Stimulated activated CD4-positive, alpha-beta T cell treated with anti-CD3 and anti-CD28 coated beads, Interleukin-12 subunit alpha, Interleukin-12 subunit beta, amount 100 ng/mL, for 48 hours (primary cell): ENCODE measurements at regions not wholly inside any gene's neighbourhood (a gene's known extent, or its start where the extent isn't known, plus 50 kb on each side); places are given as distances from the start of the nearest gene placed in this dataset.

Experiments used
- DNase-seq, 3 donors: peaks; one replicate each; pipeline ENCODE4 v3.0.0-alpha.2; 2020; ENCODE audit warnings: low read depth in 2 of 3, low spot score in 1 of 3

DNA sequence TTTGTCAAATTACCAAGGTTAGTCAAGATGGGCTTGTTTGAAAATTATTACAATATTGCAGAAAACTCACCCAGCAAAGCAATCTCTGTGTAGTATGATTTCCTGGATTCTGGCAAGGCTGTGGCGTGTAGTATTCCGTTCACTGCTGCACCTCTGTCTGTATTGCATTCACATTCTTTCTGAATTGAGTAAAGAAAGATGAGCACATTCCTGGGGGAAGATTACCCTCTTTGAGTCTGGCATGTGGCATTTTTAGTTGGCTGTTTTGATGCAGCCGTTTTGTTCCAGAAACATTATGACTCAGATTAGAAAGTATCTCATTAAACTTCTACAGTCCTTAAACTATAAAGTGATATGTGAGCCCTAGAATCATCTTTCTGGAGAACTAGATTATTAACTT is 197.7 kb downstream of the TENT4A start:
- DNase-seq: no peak

DNA sequence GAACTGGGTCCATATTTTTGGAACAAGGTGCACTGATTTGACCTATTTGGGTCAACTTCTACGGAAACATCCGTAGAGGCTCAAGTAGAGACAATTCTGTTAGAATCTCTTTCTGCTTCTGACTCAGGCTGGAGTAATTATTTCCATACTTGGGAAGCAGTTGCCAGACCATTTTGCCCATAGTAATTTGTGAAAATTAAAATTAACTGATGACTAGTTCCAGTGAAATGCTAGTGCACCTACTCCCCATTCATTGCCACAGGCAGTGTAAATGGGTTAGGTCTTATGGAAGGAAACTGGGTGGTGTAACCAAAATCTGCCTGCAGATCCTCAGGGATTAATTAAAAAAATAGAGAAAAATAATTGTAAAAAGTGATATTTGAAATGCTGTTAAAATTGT is 201.1 kb downstream of the TENT4A start:
- no peak for DNase-seq

DNA sequence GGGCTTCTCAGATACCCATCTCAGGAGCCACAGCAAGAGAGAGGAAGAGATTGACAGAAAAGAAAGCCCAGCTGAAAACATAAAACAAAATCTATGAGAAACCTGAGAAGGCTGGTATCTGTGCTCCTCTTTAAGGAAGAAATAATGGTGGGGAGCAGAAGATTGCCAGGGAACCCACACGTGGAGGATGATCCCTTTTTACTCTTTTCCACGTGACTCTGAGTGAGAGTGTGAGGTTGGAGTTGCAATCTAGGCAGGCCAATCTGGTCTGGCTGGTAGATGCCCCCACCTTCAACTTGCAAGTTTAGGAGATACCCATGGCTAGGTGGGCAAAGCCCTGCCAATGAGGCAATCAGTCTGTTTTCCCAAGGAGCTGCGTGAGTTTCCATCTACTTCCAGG is 202.3 kb downstream of the TENT4A start:
- no peak for DNase-seq

DNA sequence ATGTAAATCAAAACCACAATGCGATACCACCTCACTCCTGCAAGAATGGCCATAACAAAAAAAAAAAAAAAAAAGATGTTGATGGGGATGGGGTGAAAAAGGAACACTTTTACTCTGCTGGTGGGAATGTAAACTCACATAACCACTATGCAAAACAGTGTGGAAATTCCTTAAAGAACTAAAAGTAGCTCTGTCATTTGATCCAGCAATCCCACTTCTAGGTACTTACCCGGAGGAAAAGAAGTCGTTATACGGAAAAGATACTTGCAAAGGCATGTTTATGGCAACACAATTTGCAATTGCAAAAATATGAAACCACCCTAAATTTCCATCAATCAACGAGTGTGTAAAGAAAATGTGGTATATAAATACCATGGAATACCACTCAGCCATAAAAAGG is 205.0 kb downstream of the TENT4A start:
- DNase-seq: no peak

DNA sequence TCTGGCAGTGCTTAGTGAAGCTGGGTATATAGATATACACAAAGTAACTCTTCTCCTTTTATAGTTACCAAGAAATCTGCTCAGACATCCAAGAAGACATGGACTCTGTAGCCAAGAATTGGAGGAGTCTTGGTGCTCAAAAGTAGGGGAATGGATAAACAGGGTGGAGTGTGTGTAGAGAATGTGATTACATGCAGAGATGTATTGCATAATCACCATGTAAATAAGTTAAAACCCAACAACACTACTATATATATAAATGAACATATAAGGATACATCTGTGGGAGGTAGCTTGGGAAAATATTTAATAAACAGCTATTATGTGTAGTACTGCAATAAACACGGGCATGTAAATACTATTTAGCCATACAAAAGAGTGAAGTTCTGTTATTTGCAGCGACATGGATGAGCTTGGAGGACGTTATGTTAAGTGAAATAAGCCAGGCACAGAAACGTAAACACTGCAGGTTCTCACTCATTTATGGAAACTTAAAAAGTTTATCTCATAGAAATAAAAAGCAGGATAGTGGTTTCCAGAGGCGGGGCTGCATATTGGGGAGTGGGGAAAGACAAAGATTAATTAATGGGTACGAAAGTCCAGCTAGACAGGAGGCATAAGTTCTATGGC is 207.5 kb downstream of the TENT4A start:
- no peak for DNase-seq

DNA sequence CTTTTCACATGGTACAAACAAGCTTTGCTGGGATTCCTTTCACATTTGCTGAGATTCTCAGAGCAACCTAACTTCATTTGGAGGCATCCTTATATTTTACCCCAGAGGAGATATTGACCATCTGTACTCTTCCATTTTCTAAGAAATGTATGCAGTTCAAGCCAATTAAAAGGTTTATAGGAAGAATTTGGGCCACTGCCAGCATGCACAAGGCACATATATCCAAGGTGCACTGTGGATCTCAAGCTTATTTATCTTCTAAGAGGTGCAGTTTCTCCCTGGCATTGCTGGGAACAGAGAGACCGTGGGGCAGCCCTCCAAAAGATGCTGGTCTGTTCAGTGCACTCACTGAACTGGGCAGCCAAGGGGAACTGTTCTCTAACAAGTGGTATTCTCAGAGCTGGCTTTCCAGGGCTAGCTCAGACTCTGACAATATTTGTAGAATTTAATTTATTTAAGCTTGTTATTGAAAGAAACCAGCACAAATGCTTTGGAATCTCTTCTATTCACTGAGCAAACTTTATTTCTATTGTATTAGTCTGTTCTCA is 213.3 kb downstream of the TENT4A start:
- DNase-seq: no peak

DNA sequence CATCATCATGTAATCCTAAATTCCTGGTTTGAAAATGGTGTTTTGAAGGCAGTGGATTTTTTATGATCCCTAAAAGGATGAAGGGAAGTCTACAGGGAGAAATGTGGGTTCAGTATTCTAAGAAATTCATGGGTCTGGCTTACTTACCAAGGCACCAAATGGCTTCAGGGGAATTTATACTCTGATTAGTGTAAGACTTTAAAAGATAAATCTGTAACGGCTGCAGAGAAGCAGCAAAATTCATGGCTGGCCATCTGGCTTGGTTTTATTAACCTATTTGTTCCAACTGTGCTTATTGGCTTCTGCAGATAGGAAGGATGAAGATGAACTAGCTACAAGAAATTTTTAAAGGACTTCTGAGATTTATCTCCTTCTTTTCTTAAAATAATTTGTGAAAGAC is 222.8 kb downstream of the TENT4A start:
- DNase-seq: no peak

DNA sequence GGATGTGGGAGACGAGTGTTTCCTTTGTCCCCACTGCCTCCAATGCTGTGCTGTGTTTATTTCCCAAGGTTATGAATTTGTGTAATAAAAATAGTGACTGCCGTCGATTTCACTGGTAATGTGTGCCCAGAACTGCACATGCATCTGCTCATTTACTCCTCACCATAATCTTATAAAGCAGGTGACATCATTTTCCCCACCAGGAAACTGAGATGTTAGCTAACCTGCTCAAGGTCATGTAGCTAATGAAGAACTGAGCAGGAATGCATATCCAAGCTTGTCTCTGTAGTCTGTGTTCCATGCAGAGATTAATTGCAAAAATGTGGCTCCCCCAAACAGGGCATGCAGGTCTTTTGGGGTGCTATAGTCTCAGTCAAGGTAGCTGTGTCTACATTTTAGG is 224.4 kb downstream of the TENT4A start:
- no peak for DNase-seq

DNA sequence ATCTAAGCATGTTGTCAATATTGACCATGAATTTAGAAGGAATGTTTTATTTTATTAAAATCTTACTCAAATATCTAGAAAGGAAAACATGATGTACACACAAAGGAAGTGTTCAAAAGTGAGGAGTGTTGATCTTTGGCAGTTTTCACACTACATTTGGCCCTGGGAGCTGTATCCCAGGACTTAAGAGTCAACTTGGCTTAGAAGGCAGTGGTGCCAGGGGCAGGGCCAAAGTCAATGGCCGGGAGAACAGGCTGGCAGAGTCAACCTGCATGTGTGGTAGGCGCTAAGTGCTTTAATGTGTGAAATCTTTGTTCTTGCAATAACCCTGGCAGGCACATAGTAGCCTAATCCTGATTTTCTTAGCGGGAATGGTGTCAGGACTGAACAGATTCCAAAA is 228.4 kb downstream of the TENT4A start:
- DNase-seq: no peak

DNA sequence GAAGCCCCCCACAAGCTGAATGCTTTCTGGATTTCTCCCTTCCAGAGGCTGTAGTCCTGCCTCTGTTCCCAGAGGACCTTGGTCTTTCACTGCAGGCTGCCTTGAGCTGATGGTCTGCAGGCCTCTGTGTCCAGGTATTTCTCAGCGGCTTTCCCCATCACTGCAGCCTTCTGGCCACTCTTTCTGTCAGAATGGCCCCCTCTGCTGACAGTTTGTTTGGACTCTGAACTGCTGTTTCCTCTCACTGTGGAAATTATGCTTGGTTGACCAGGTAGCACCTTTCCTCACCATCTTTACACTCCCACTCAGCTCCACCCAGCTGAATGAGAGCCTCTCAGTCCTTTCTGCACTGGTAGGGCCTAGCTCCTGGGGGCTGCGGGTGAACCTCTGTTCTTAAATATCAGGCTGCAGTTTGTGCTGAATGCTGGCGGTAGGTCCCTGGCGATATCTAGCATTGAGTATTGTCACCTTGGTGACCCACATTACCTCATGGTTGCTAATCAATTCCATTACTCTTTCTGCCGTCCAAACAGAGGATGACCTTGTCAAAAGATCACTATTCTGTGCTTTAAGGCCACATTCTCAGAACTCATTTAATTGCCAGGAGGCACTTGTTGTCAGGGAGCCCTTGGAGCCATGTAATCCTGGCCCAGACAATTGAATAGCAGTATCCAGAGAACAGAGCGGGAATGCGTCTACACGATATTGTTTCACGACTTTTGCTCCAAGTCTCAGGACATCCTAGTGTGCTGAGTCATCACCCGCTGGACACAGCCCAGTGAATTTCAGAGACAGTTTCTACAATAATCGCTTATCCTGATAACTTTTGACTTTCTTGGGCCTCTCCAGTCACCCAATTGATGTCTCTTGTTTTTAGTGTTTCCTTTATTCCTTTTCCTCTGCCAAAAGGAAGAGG is 230.2 kb downstream of the TENT4A start:
- DNase-seq: no peak

DNA sequence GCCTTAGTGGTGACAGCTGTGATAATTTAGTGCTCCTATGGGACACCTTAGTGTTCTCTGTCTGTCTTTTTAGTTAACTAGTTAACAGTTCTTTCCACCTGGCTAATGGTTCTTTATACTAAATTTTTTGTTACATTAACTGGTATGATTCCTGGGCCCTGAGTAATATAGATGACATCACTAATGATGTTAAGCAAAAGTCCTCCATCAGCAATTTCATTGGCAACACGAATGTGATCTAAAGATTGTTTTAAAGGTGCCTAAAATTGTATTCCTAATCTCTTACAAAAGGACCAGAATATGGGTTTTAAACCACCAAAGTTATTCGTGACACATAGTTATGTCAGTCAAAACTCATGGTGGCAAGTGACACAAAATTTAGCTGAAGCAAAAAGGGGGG is 235.3 kb downstream of the TENT4A start:
- no peak for DNase-seq

DNA sequence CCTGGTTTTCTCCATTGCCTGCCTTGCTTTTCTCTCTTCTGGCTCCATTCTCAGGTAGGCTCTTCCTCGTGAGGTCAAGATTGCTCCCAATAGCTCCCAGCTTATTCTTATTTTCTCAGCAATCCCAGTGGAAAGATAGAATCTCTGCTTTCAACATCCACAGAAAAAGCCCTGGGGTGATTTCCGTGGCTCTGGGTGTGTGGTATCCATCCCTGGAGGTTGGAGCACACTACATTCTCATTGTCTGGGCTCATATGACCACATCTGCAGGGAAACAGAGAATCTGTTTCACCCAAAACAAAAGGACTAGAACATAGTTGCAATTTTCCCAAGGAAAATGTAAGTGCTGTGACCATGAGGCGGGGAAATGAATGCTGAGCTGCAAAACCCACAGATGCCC is 236.0 kb downstream of the TENT4A start:
- DNase-seq: no peak

DNA sequence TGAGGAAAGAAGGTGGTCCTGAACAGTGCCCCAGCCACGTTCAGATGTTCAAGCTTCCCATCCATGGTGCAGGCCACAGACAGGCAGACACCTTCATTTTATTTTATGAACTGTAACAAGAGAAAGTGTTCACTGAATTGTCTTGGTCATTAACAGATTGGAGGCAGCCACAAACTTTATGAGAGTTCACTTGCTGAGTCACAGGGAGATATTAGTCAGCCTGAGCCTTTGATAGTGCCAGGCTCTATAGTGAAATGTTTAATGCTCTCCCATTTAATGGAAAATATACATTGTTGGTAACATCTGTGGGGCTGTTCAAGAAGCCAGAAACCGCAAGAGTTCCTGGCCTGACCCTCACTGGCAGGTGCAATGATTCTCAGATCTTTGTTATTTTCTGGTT is 237.0 kb downstream of the TENT4A start:
- no peak for DNase-seq

DNA sequence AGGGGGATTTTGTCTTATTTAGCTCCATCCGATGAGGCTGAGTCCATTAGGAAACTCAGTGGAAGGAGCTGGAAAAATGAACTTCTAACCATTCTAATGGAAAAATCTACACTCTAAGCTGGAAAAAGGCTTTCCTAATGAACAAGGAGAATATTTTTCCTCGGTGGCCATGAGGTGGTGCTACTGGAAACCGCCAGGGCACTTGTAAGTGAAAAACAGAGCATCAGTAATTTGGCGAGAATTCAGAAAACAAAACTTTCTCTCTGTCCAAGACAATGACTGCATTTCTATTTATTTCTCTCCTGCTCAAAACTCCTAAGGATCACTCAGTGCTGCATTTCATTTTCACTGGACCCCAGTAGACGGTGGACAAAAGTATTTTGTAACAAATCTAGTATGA is 237.6 kb downstream of the TENT4A start:
- no peak for DNase-seq

DNA sequence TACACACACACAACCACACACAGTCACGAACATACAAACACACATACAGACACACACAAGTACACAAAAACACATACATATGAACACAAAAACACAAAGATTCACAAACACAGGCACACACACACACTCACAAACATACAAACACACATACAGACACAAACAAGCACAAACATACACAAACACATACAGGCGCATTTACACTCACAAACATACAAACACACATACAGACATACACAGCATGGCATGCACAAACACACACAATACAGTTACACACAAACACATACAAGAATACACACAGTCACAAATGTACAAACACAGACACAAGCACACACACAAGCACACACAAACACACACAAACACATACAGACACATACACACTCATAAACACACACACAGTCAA is 247.9 kb downstream of the TENT4A start:
- DNase-seq: no peak

DNA sequence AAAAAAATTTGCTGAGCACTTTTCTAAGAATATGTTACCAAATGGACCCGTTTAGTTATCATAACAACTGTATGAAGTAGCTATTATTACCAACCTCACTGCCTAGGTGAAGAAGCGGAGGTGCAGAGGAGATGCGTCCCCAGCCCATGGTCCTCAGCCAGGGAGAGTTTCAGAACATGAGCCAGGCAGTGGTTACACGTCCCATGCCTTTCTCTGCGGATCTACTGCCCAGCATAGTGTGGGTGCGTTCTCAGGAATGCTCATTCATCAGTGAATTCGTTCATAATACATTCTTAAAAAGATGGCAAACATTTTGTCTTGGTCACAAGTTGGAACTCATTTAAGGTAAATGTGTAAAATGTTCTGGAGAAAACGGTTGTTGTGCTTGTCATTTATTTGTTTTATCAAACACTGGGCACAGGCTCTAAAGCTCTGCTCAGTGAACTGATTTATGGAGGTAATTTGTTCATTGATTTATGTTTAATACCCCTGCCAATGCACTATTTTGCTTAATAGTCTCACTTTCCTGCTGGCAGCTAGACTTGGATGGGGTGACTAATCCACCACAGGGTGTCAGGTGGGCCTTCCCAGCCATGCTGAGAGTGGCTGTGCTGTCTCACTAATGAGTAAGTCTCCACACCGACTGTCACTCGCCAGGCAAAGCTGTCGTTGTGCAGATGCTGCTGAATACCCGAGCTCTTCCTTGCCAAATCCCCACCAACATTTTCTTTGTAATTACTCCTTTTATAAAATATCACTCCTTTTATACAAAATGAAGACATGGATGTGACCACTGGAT is 248.8 kb downstream of the TENT4A start:
- no peak for DNase-seq

DNA sequence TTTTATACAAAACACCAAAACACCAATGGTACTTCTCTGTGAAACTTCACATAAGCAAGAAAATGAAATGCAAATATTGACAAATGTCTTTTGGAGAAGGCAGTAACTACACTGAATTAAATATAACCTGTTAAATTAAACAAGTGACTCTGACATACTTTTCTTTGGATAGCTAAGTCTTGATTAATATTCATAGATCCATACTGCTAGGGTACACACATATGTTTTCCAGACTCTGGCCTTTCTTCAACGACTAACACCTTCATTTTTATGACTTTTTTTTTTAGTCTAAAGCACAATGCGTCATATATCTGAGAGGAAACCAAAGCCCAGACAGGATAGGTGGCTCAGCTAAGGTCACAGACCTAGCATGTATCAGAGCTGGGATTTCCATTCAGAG is 263.7 kb downstream of the TENT4A start:
- no peak for DNase-seq

DNA sequence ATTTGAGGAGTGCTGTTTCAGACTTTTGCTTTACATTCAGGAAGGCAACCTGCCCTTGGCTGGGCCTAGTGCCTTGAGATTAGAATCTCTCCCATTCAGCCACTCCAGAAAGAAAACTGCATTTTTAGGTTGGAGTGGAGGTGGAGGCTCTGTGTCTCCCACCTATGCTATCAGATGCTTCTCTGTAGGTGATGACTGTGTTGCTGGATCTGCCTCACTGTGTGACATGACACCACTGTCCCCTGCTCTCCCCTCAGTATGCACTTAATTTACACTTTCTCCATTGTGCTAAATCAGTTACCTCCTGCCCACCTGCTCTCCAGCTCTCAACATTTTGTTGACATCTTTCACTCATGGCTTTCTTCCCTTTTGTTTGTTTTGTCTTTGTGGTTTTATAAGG is 265.8 kb downstream of the TENT4A start:
- no peak for DNase-seq

DNA sequence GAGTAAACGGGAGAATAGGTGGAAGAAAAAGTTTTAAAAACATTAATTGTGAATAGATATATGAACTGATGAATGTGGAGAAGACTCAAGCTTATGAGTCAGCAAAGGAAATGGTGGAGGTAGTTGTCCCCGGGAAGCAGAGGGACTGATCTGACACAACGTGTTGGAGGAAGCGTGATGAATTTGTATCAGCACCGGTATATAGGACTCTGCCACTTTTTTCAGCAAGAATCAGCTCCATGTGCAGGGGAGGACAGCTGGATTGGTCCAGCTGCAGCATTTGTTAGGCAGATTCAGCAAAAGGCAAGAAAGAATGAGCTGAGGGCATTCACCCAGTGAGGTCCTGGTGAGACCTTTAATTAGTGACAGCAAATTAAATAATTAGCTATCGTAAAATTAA is 276.0 kb downstream of the TENT4A start:
- DNase-seq: no peak

DNA sequence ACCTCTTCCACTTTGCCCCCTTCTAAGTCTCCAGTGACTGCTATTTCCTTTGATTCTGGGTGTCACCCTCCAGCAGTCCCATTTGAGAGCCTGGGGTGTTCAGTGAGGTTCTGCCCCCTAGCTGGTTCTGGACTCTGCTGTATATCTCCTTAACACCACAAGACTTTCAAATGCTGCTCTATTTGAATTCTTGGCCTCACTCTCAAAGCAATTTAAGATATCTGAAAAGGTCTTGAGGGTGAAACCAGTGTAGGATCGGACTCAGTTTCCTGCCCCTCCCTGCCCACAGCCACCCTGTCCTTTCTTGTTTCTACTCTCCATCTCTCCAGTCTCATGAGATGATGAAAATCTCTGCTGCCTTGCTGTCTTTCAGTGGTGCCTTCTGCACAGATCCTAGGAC is 280.9 kb downstream of the TENT4A start:
- DNase-seq: no peak

DNA sequence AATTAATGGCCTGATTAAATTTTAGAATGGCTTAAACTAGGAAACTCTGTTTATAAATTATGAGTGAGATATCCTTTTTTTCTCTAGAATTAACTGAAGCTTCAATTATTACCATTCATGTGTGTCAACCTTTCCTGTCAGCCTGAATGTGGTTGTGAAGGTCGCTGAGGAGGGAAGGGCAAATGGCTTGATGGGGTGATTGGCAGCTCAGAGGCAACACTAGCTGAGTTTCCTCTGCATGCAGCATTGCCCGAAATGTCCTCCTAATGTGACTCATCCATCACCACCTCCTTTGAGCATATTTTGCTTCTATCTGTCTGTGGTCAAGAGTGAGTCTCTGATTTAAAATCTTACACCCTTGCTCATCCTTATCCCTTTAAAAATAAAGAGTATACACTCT is 281.9 kb downstream of the TENT4A start:
- no peak for DNase-seq

DNA sequence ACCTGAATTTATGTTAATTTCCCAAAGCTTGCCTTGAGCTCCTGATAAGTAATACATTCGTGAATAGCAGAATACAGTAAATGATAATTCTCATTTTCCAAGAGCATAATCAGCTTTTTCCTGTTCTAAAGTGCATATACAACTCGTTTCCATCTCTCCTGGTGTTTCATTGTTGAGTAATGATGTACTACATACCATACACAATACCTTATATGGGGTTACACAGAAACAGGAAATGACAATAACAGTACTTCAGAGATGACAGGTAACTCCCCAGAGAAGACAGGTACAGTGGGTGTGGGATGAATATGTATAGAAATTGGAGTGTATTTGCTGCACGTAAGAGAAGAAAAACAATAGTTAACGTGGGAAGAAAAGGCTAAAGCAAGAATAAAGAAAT is 287.1 kb downstream of the TENT4A start:
- no peak for DNase-seq
